22Rv1 (cell line): ENCODE measurements at regions not wholly inside any gene's neighbourhood (a gene's known extent, or its start where the extent isn't known, plus 50 kb on each side); places are given as distances from the start of the nearest gene placed in this dataset.
"Not testable (repeated sequence)": the region's sequence is repeated elsewhere in the genome, so short reads cannot be mapped to it uniquely, and the experiment has no call there.

Experiments used
- CTCF ChIP-seq: fragments of 450-650 bp; IDR thresholded peaks from 2 replicates; pipeline ENCODE4 v1.5.1; 2017; ENCODE audit warnings: mild to moderate bottlenecking
- ZFX ChIP-seq: fragments of 450-650 bp; IDR thresholded peaks from 2 replicates; pipeline ENCODE4 v1.6.1; 2017; ENCODE audit warnings: antibody characterized with exemption, borderline replicate concordance

GRCh38 chr2:95681158-95681557 lies 89.4 kb downstream of the TRIM43 start:
- TF ChIP-seq CTCF, ZFX: not testable (repeated sequence)
